OCI-LY7 (cell line): ENCODE measurements at regions not wholly inside any gene's neighbourhood (a gene's known extent, or its start where the extent isn't known, plus 50 kb on each side); places are given as distances from the start of the nearest gene placed in this dataset.

Source experiments
- EZH2phosphoT487 ChIP-seq: fragments of 200-600 bp; sonication (generic); IDR thresholded peaks from 2 replicates; pipeline ENCODE4 v1.6.1; 2018; ENCODE audit warnings: low read depth, borderline replicate concordance, mild to moderate bottlenecking, mixed run types, antibody characterized with exemption, low read length, moderate library complexity, mixed read lengths
- TF ChIP-seq, protein P1 (sequence below): fragments of 200-600 bp; sonication (generic); conservative IDR thresholded peaks from 2 replicates; pipeline ENCODE4 v1.5.1; 2014; ENCODE audit warnings: mild to moderate bottlenecking, antibody characterized with exemption, low read length, moderate library complexity, mixed read lengths

DNA sequence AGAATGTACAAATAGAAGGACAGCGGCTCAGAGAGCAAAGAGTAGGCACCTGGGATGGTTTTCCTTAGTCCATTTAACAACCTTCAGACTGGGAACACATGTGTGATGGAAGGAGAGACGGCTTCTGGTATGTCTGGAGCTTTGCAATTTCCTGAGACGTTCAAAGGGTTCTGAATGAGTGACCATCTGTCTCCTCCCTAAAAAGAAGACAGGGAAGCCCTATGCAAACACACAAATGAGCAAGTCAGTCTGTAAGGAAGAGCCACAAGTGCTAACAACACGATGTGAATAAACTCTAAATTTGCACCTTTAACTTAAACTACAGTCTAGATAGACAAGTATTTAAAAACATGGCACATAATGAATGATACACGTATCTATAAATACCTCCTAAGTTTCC, 391.0 kb downstream of the ICE1 start:
- TF ChIP-seq, protein P1, sequence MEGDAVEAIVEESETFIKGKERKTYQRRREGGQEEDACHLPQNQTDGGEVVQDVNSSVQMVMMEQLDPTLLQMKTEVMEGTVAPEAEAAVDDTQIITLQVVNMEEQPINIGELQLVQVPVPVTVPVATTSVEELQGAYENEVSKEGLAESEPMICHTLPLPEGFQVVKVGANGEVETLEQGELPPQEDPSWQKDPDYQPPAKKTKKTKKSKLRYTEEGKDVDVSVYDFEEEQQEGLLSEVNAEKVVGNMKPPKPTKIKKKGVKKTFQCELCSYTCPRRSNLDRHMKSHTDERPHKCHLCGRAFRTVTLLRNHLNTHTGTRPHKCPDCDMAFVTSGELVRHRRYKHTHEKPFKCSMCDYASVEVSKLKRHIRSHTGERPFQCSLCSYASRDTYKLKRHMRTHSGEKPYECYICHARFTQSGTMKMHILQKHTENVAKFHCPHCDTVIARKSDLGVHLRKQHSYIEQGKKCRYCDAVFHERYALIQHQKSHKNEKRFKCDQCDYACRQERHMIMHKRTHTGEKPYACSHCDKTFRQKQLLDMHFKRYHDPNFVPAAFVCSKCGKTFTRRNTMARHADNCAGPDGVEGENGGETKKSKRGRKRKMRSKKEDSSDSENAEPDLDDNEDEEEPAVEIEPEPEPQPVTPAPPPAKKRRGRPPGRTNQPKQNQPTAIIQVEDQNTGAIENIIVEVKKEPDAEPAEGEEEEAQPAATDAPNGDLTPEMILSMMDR = no peak
- TF ChIP-seq EZH2phosphoT487 = no peak
